ENCODE measurements at regions not wholly inside any gene's neighbourhood (a gene's known extent, or its start where the extent isn't known, plus 50 kb on each side); places are given as distances from the start of the nearest gene placed in this dataset.

- no peak for TF ChIP-seq REST (IDR thresholded peaks at IDR 0.05; ENCODE audit: low read depth, low read length)
- TF ChIP-seq USF1 (IDR thresholded peaks at IDR 0.05; ENCODE audit: borderline replicate concordance, low read depth): no peak
- TF ChIP-seq JUND (IDR thresholded peaks at IDR 0.05): no peak
- no peak for TF ChIP-seq MEF2A (IDR thresholded peaks at IDR 0.05; ENCODE audit: borderline replicate concordance, low read depth)
- no peak for TF ChIP-seq USF2 (IDR thresholded peaks at IDR 0.05; ENCODE audit: borderline replicate concordance, low read depth, low read length)
- TF ChIP-seq GATA2 (CRISPR knock-in tag; IDR thresholded peaks at IDR 0.05): no peak
- TF ChIP-seq POLR2AphosphoS5 (IDR thresholded peaks at IDR 0.05; ENCODE audit: low read depth, low read length): no peak
Observed at GRCh38 chr2:64234785-64235184, 90.6 kb upstream of the PELI1 start (continued).

- ChIA-PET CTCF (interaction anchor here (1.9 kb wide), 1 partner anchor 10 kb away, joined by 4 read pairs; no protein-coding TSS in a partner anchor), POLR2A (no interaction called here)
- Histone ChIP-seq H3K9me3 (no peaks in the 10 kb centered on the region), H4K20me1 (ENCODE audit: insufficient read depth) (no peaks in the 10 kb centered on the region), H3K27ac (ENCODE audit: low read depth in 2 of 2, low read length in 1 of 2) (no peak overlapping the region), H3K9me2 (no peaks in the 10 kb centered on the region), H3K79me2 (ENCODE audit: insufficient read depth) (no peaks in the 10 kb centered on the region), H3K36me3 (replicated peaks in 1 of 2; ENCODE audit: control insufficient read depth in 1 of 2, insufficient read depth in 2 of 2, low read length in 1 of 2) (no peaks in the 10 kb centered on the region), H3K4me2 (no peak overlapping the region), H3K4me1 (ENCODE audit: control insufficient read depth in 1 of 2, insufficient read depth in 2 of 2, low read depth in 1 of 2, low read length in 1 of 2) (no peaks in the 10 kb centered on the region), H3K27me3 (ENCODE audit: insufficient read depth) (no peaks in the 10 kb centered on the region), H2AFZ (ENCODE audit: low read depth) (no peak overlapping the region), H3K4me3 (ENCODE audit: low read depth in 2 of 2, low read length in 1 of 2) (no peak overlapping the region), H3F3A (replicated peaks; ENCODE audit: insufficient read depth) (no peaks in the 10 kb centered on the region), H3K9ac (no peak overlapping the region)
- TF ChIP-seq CHD2 (IDR thresholded peaks at IDR 0.05; ENCODE audit: low read length, partially characterized antibody): no peak
- no peak for TF ChIP-seq FOXM1 (IDR thresholded peaks at IDR 0.05; ENCODE audit: low read depth)
- TF ChIP-seq USF1 (IDR thresholded peaks at IDR 0.05; ENCODE audit: borderline replicate concordance, low read depth): no peak
- TF ChIP-seq CTCF (IDR thresholded peaks at IDR 0.05): no peak
- TF ChIP-seq FOSL2 (IDR thresholded peaks at IDR 0.05; ENCODE audit: borderline replicate concordance, low read depth): no peak
- TF ChIP-seq EP300 (IDR thresholded peaks at IDR 0.05; ENCODE audit: borderline replicate concordance in 1 of 2, low read depth in 1 of 2, low read length in 1 of 2): no peak
- TF ChIP-seq RCOR1 (IDR thresholded peaks at IDR 0.05; ENCODE audit: low read length): no peak
- no peak for TF ChIP-seq YY1 (IDR thresholded peaks at IDR 0.05; ENCODE audit: low read depth)
- TF ChIP-seq IRF3 (IDR thresholded peaks at IDR 0.05; ENCODE audit: low read depth, low read length): no peak
- no peak for TF ChIP-seq PBX3 (IDR thresholded peaks at IDR 0.05)
- TF ChIP-seq REST (IDR thresholded peaks at IDR 0.05; ENCODE audit: low read depth, low read length): no peak
- TF ChIP-seq NFIC (IDR thresholded peaks at IDR 0.05; ENCODE audit: borderline replicate concordance): no peak
- WGBS (ENCODE audit: low lambda C conversion rate): 82% methylated on average over 2 of the region's 2 CpGs
- no peak for DNase-seq
Observed at GRCh38 chr2:64237266-64237665, 93.0 kb upstream of the PELI1 start.

Measured in SK-N-SH (cell line).